T47D (cell line): ENCODE measurements at regions not wholly inside any gene's neighbourhood (a gene's known extent, or its start where the extent isn't known, plus 50 kb on each side); places are given as distances from the start of the nearest gene placed in this dataset.
"Not testable (repeated sequence)": the region's sequence is repeated elsewhere in the genome, so short reads cannot be mapped to it uniquely, and the experiment has no call there.

Experiments
- DNase-seq, 2 experiments: peaks; one replicate each; pipeline versions ENCODE4 v3.0.0 to v3.0.0-alpha.2; 2011 to 2012; ENCODE audit warnings: low read depth in 1 of 2, low spot score in 1 of 2
- JUND ChIP-seq: IDR thresholded peaks from 2 replicates; pipeline ENCODE4 v1.6.1; 2012; ENCODE audit warnings: low read depth
- in situ Hi-C: cut with HindIII; loops from 2 replicates; pipeline ENCODE4 v1.10.0; 2016; ENCODE audit warnings: low sequenced_read_pairs, low pct_unique_long_range_greater_than_20kb

- no peak for DNase-seq
- TF ChIP-seq JUND: no peak
- in situ Hi-C loops: no loop called here
These were observed 95.7 kb upstream of the AMZ2 start for GRCh38 chr17:68152161-68152571.

GRCh38 chr17:68155692-68156091 lies 92.2 kb upstream of the AMZ2 start:
- TF ChIP-seq JUND: no peak
- no peak for DNase-seq
- in situ Hi-C loops: no loop called here

- no peak for TF ChIP-seq JUND
- in situ Hi-C loops: no loop called here
- no peak for DNase-seq
These were observed 86.0 kb upstream of the AMZ2 start for GRCh38 chr17:68161644-68162428.

- DNase-seq, in situ Hi-C loops: not testable (repeated sequence)
These were observed 79.3 kb upstream of the AMZ2 start for GRCh38 chr17:68168273-68169164.

- DNase-seq, in situ Hi-C loops: not testable (repeated sequence)
These were observed 78.5 kb upstream of the AMZ2 start for GRCh38 chr17:68169165-68169821.

GRCh38 chr17:68169840-68170239 lies 78.0 kb upstream of the AMZ2 start:
- in situ Hi-C loops: no loop called here
- DNase-seq: no peak
- no peak for TF ChIP-seq JUND

GRCh38 chr17:68170246-68170645 lies 77.6 kb upstream of the AMZ2 start:
- in situ Hi-C loops: no loop called here
- TF ChIP-seq JUND: no peak
- no peak for DNase-seq

GRCh38 chr17:68172461-68172954 lies 75.3 kb upstream of the AMZ2 start:
- in situ Hi-C loops: no loop called here
- peak; percentile 25 to 78 for DNase-seq
- no peak for TF ChIP-seq JUND

GRCh38 chr17:68175416-68175815 lies 72.4 kb upstream of the AMZ2 start:
- TF ChIP-seq JUND: no peak
- no peak for DNase-seq
- in situ Hi-C loops: no loop called here

GRCh38 chr17:68175905-68176304 lies 71.9 kb upstream of the AMZ2 start:
- in situ Hi-C loops: no loop called here

GRCh38 chr17:68176718-68177117 lies 71.1 kb upstream of the AMZ2 start:
- no peak for TF ChIP-seq JUND
- in situ Hi-C loops: no loop called here
- no peak for DNase-seq

More at GRCh38 chr17:68175905-68176304, 71.9 kb upstream of the AMZ2 start:
- DNase-seq: no peak
- no peak for TF ChIP-seq JUND

- DNase-seq: no peak
- no peak for TF ChIP-seq JUND
- in situ Hi-C loops: no loop called here
These were observed 69.0 kb upstream of the AMZ2 start for GRCh38 chr17:68178831-68179230.

GRCh38 chr17:68179236-68179925 lies 68.5 kb upstream of the AMZ2 start:
- no peak for TF ChIP-seq JUND
- no peak for DNase-seq
- in situ Hi-C loops: no loop called here
